Ishikawa (cell line): ENCODE measurements at regions not wholly inside any gene's neighbourhood (a gene's known extent, or its start where the extent isn't known, plus 50 kb on each side); places are given as distances from the start of the nearest gene placed in this dataset.

Source experiments
- CREB1 ChIP-seq: IDR thresholded peaks from 2 replicates; pipeline ENCODE4 v1.6.1; 2012; ENCODE audit warnings: low read depth
- FOXM1 ChIP-seq: IDR thresholded peaks from 2 replicates; pipeline ENCODE4 v1.6.1; 2012; ENCODE audit warnings: low read depth, borderline replicate concordance

GRCh38 chr9:31606678-31607077 lies 777.8 kb upstream of the ACO1 start:
- TF ChIP-seq CREB1 (no peak), FOXM1 (no peak)
